PC-9 (cell line): ENCODE measurements at regions not wholly inside any gene's neighbourhood (a gene's known extent, or its start where the extent isn't known, plus 50 kb on each side); places are given as distances from the start of the nearest gene placed in this dataset.

Source experiments
- BruUV-seq: library from RNA; stranded (reverse); fragments of 400-500 nt; replicated peaks from 2 replicates; lab custom pipeline; 2021; lab: Mats Ljungman, UMichigan
- CTCF ChIA-PET: fragments of 300-600 bp; sonication (Branson Sonifier 250); formaldehyde crosslinking; loops from one replicate; lab custom pipeline; 2022; ENCODE audit warnings: antibody characterized with exemption; lab: Charles Lee
- POLR2A ChIA-PET: fragments of 300-600 bp; sonication (Branson Sonifier 250); formaldehyde crosslinking; loops from one replicate; lab custom pipeline; 2022; ENCODE audit warnings: antibody characterized with exemption; ENCODE audit not compliant: unreplicated experiment; lab: Charles Lee
- DNase-seq, 2 experiments: peaks; one replicate each; pipeline versions ENCODE4 v3.0.0 to v3.0.0-alpha.2; 2015 to 2022; ENCODE audit warnings: mixed read lengths in 1 of 2
- H2AFZ ChIP-seq: fragments of 200-600 bp; sonication (generic); 2 replicates; pipeline ENCODE4 v1.8.1; 2017; ENCODE audit warnings: antibody characterized with exemption
- H3F3A ChIP-seq: fragments of 200-600 bp; sonication (generic); 2 replicates; pipeline ENCODE4 v1.8.1; 2017; ENCODE audit warnings: antibody characterized with exemption, mild to moderate bottlenecking, low read depth; ENCODE audit not compliant: insufficient read depth
- H3K27ac ChIP-seq: fragments of 200-600 bp; sonication (generic); 2 replicates; pipeline ENCODE4 v1.6.1; 2016; ENCODE audit warnings: mixed run types
- H3K27me3 ChIP-seq: fragments of 200-600 bp; sonication (generic); 2 replicates; pipeline ENCODE4 v1.6.1; 2016; ENCODE audit warnings: low read depth, mixed run types; ENCODE audit not compliant: insufficient read depth
- H3K36me3 ChIP-seq: fragments of 200-600 bp; sonication (generic); 2 replicates; pipeline ENCODE4 v1.6.1; 2016; ENCODE audit warnings: low read depth, mixed run types
- H3K4me1 ChIP-seq: fragments of 200-600 bp; sonication (generic); replicated peaks from 2 replicates; pipeline ENCODE4 v1.6.1; 2016; ENCODE audit warnings: mixed run types; ENCODE audit not compliant: insufficient read depth
- H3K4me2 ChIP-seq: fragments of 200-600 bp; sonication (generic); 2 replicates; pipeline ENCODE4 v1.6.1; 2017; ENCODE audit warnings: mixed run types
- H3K4me3 ChIP-seq: fragments of 200-600 bp; sonication (generic); 2 replicates; pipeline ENCODE4 v1.6.1; 2016; ENCODE audit warnings: mixed run types
- H3K79me2 ChIP-seq: fragments of 200-600 bp; sonication (generic); 2 replicates; pipeline ENCODE4 v1.6.1; 2017; ENCODE audit warnings: low read depth, mixed run types
- H3K9me2 ChIP-seq: fragments of 200-600 bp; sonication (generic); 2 replicates; pipeline ENCODE4 v1.8.1; 2017; ENCODE audit warnings: mild to moderate bottlenecking; ENCODE audit not compliant: insufficient read depth
- H3K9me3 ChIP-seq: fragments of 200-600 bp; sonication (generic); 2 replicates; pipeline ENCODE4 v1.8.1; 2016; ENCODE audit warnings: low read depth; ENCODE audit not compliant: insufficient read depth
- H4K20me1 ChIP-seq: fragments of 200-600 bp; sonication (generic); 2 replicates; pipeline ENCODE4 v1.8.1; 2017; ENCODE audit not compliant: insufficient read depth
- EZH2 ChIP-seq: fragments of 200-600 bp; sonication (generic); IDR thresholded peaks from 2 replicates; pipeline ENCODE4 v1.8.0; 2017; ENCODE audit warnings: antibody characterized with exemption, low read depth
- intact Hi-C: fragments of 100-400 bp; cut with micrococcal nuclease; formaldehyde crosslinking; loops from one replicate; pipeline ENCODE4 v1.10.0; 2022; ENCODE audit not compliant: unreplicated experiment
- TF ChIP-seq, protein P1 (sequence below): fragments of 200-600 bp; sonication (generic); conservative IDR thresholded peaks from 2 replicates; pipeline ENCODE4 v1.6.1; 2017; ENCODE audit warnings: mixed run types, antibody characterized with exemption, mild to moderate bottlenecking, moderate library complexity

DNA sequence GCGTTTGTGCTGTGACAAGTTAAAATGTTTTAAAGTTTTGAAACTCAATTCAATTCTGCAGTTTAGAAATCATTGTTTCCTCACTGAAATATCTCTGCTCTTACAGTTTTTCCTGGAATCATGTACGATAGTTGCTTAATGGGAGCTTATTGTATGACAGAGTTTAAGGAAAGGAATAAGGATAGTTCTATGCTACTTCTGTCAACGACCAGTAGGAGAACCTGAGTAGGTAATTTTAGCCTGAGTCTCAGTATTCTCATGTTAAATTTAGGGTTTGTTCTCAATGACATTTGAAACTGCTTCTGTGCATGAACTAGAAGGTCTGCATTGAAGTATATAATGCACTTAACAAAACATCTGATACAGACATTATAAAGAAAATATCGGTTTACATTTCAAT, 361.1 kb downstream of the CPS1 start:
- Histone ChIP-seq H3F3A (no peaks in the 10 kb centered on the region), H3K27ac (no peak overlapping the region), H3K4me2 (no peak overlapping the region), H3K9me3 (no peaks in the 10 kb centered on the region), H3K4me1 (no peaks in the 10 kb centered on the region), H3K36me3 (no peaks in the 10 kb centered on the region), H3K27me3 (no peaks in the 10 kb centered on the region), H3K9me2 (no peaks in the 10 kb centered on the region), H3K79me2 (no peaks in the 10 kb centered on the region), H3K4me3 (no peak overlapping the region), H2AFZ (no peak overlapping the region), H4K20me1 (no peaks in the 10 kb centered on the region)
- CTCF ChIA-PET, result interaction anchor here (0.6 kb wide), 1 partner anchor 769 kb away, joined by 4 read pairs; no protein-coding TSS in a partner anchor
- DNase-seq, result no peak
- POLR2A ChIA-PET, result no interaction called here
- BruUV-seq, result no TSS peak
- intact Hi-C loops, result no loop called here
- TF ChIP-seq EZH2, result no peak
- TF ChIP-seq, protein P1, sequence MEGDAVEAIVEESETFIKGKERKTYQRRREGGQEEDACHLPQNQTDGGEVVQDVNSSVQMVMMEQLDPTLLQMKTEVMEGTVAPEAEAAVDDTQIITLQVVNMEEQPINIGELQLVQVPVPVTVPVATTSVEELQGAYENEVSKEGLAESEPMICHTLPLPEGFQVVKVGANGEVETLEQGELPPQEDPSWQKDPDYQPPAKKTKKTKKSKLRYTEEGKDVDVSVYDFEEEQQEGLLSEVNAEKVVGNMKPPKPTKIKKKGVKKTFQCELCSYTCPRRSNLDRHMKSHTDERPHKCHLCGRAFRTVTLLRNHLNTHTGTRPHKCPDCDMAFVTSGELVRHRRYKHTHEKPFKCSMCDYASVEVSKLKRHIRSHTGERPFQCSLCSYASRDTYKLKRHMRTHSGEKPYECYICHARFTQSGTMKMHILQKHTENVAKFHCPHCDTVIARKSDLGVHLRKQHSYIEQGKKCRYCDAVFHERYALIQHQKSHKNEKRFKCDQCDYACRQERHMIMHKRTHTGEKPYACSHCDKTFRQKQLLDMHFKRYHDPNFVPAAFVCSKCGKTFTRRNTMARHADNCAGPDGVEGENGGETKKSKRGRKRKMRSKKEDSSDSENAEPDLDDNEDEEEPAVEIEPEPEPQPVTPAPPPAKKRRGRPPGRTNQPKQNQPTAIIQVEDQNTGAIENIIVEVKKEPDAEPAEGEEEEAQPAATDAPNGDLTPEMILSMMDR, result no peak

DNA sequence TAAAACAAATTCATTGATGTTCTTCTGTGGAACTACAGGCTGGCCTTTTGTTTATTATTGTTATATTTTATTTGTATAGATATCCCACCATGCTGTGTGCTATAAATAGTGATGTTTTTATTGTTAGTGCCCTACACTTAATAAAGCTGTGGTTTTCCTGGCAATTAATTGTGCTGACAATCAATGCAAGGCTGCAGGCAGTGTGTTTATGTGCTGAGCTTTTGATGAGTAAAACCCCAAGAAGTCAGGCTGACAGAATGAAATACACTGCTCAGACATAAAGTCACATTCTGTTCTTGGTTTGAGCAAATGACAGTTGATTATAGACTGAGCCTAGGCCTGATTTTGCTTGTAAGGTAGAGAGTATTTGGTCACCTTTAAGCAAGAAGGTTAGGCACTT, 362.7 kb downstream of the CPS1 start:
- Histone ChIP-seq H3F3A (no peaks in the 10 kb centered on the region), H2AFZ (no peak overlapping the region), H3K9me2 (no peaks in the 10 kb centered on the region), H3K79me2 (no peaks in the 10 kb centered on the region), H3K9me3 (no peaks in the 10 kb centered on the region), H3K36me3 (no peaks in the 10 kb centered on the region), H3K27ac (no peak overlapping the region), H4K20me1 (no peaks in the 10 kb centered on the region), H3K4me1 (no peaks in the 10 kb centered on the region), H3K4me2 (no peak overlapping the region), H3K4me3 (no peak overlapping the region), H3K27me3 (no peaks in the 10 kb centered on the region)
- DNase-seq, result no peak
- intact Hi-C loops, result no loop called here
- POLR2A ChIA-PET, result no interaction called here
- TF ChIP-seq, protein P1, result no peak
- no peak for TF ChIP-seq EZH2
- BruUV-seq, result no TSS peak
- CTCF ChIA-PET, result no interaction called here

DNA sequence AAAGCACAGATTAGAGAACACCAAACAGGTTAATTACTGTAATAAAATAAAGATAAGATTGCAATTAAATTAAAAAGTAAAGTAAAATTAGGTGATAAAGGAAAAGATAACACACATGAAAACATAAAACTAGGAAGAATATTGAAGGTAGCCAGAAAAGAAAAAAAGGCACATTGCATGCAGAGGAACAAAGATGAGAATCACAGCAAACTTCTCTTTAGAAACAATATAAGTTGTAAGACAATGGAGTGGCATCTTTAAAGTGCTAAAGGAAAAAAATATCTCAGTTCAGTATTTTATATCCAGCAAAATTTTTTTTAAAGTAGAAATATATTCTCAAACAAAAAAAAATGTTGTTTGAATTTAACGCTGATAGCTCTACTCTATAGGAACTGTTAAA, 366.0 kb downstream of the CPS1 start:
- no peaks in the 10 kb centered on the region for H3F3A ChIP-seq
- H3K4me2 ChIP-seq, result no peak overlapping the region
- H3K9me3 ChIP-seq, result no peaks in the 10 kb centered on the region
- POLR2A ChIA-PET, result no interaction called here
- no peak for DNase-seq
- no peaks in the 10 kb centered on the region for H3K4me1 ChIP-seq
- no peak overlapping the region for H3K27ac ChIP-seq
- CTCF ChIA-PET, result no interaction called here
- no peaks in the 10 kb centered on the region for H3K79me2 ChIP-seq
- H3K9me2 ChIP-seq, result no peaks in the 10 kb centered on the region
- no peak for TF ChIP-seq EZH2
- TF ChIP-seq, protein P1, result no peak
- intact Hi-C loops, result no loop called here
- H3K27me3 ChIP-seq, result no peaks in the 10 kb centered on the region
- no peaks in the 10 kb centered on the region for H4K20me1 ChIP-seq
- H2AFZ ChIP-seq, result no peak overlapping the region
- H3K36me3 ChIP-seq, result no peaks in the 10 kb centered on the region
- BruUV-seq, result no TSS peak
- no peak overlapping the region for H3K4me3 ChIP-seq
